ENCODE measurements at regions not wholly inside any gene's neighbourhood (a gene's known extent, or its start where the extent isn't known, plus 50 kb on each side); places are given as distances from the start of the nearest gene placed in this dataset.

DNA sequence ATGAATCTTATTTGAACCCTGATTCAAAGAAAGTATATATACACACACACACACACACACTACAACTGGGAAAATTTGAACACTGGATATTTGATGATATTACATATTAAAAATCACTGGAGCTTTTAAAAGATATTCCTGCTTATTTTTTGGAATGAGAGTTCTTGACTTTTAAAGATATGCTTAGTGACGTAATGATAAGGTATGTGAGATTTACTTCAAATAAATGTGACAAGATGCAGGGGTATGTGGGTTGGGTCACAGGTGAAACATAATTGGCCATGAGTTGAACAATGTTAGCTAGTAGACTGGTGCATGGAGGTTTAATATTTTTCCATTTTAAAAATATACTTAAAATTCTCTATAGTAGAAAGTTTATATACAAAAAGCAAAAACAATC, 258.6 kb downstream of the CBLN4 start:
- H3K4me1 Mint-ChIP-seq = no peaks in the 10 kb centered on the region
- Histone ChIP-seq H3K9ac (ENCODE audit: low read length) (no peak overlapping the region), H3K4me2 (replicated peaks; ENCODE audit: low read depth, low read length, poor library complexity, severe bottlenecking) (no peak overlapping the region), H4K20me1 (ENCODE audit: control insufficient read depth, insufficient read depth, low read length, poor library complexity, severe bottlenecking) (no peaks in the 10 kb centered on the region), H3K9me3 (ENCODE audit: control extremely low read depth in 1 of 3, control insufficient read depth in 2 of 3, insufficient read depth in 1 of 3, low read length in 2 of 3) (peaks cover 0 to 5% (median 0%) of the 10 kb centered on the region in 3 donors), H3K4me3 (ENCODE audit: control extremely low read depth in 1 of 5, extremely low read depth in 1 of 5, insufficient read depth in 1 of 5, low read depth in 2 of 5, low read length in 4 of 5) (no peak overlapping the region), H3K36me3 (replicated peaks in 1 of 2; ENCODE audit: control extremely low read depth in 1 of 2, control insufficient read depth in 1 of 2, extremely low read depth in 1 of 2, insufficient read depth in 2 of 2, low read length in 1 of 2) (no peaks in the 10 kb centered on the region), H3K27ac (ENCODE audit: low read length in 2 of 2) (no peak overlapping the region), H3K79me2 (ENCODE audit: control insufficient read depth, insufficient read depth, low read length) (no peaks in the 10 kb centered on the region), H3K4me1 (ENCODE audit: control insufficient read depth in 2 of 2, insufficient read depth in 2 of 2, low read length in 2 of 2) (no peaks in the 10 kb centered on the region), H2AFZ (ENCODE audit: insufficient read depth, low read depth, low read length, poor library complexity, severe bottlenecking) (no peak overlapping the region), H3K27me3 (replicated peaks in 1 of 4; ENCODE audit: control extremely low read depth in 1 of 4, control insufficient read depth in 3 of 4, insufficient read depth in 4 of 4, low read length in 3 of 4) (no peaks in the 10 kb centered on the region)
- no peaks in the 10 kb centered on the region for H3K9me3 Mint-ChIP-seq (ENCODE audit: insufficient read depth)
- no peak for ATAC-seq (ENCODE audit: low read depth)
- H3K27me3 Mint-ChIP-seq = no peaks in the 10 kb centered on the region
- WGBS (ENCODE audit: insufficient coverage) = 100% methylated on average over 1 of the region's 1 CpG
- intact Hi-C loops (cut with micrococcal nuclease) = no loop called here
- no peak overlapping the region for H3K4me3 Mint-ChIP-seq
- ChIA-PET CTCF (no interaction called here), POLR2A (no interaction called here)
- TF ChIP-seq CTCF (IDR thresholded peaks at IDR 0.05) (no peak), EZH2 (IDR thresholded peaks at IDR 0.05; ENCODE audit: borderline replicate concordance, insufficient read depth, low read depth, low read length, poor library complexity, severe bottlenecking) (no peak)
- no peak for DNase-seq
- no peak overlapping the region for H3K27ac Mint-ChIP-seq

- H3K27ac Mint-ChIP-seq = no peak overlapping the region
- Histone ChIP-seq H2AFZ (ENCODE audit: insufficient read depth, low read depth, low read length, poor library complexity, severe bottlenecking) (no peak overlapping the region), H3K9ac (ENCODE audit: low read length) (no peak overlapping the region), H4K20me1 (ENCODE audit: control insufficient read depth, insufficient read depth, low read length, poor library complexity, severe bottlenecking) (no peaks in the 10 kb centered on the region), H3K27me3 (replicated peaks in 1 of 4; ENCODE audit: control extremely low read depth in 1 of 4, control insufficient read depth in 3 of 4, insufficient read depth in 4 of 4, low read length in 3 of 4) (no peaks in the 10 kb centered on the region), H3K79me2 (ENCODE audit: control insufficient read depth, insufficient read depth, low read length) (no peaks in the 10 kb centered on the region), H3K27ac (ENCODE audit: low read length in 2 of 2) (no peak overlapping the region), H3K36me3 (replicated peaks in 1 of 2; ENCODE audit: control extremely low read depth in 1 of 2, control insufficient read depth in 1 of 2, extremely low read depth in 1 of 2, insufficient read depth in 2 of 2, low read length in 1 of 2) (no peaks in the 10 kb centered on the region), H3K4me1 (ENCODE audit: control insufficient read depth in 2 of 2, insufficient read depth in 2 of 2, low read length in 2 of 2) (no peaks in the 10 kb centered on the region), H3K4me2 (replicated peaks; ENCODE audit: low read depth, low read length, poor library complexity, severe bottlenecking) (no peak overlapping the region), H3K9me3 (ENCODE audit: control extremely low read depth in 1 of 3, control insufficient read depth in 2 of 3, insufficient read depth in 1 of 3, low read length in 2 of 3) (peaks cover 0 to 5% (median 0%) of the 10 kb centered on the region in 3 donors), H3K4me3 (ENCODE audit: control extremely low read depth in 1 of 5, extremely low read depth in 1 of 5, insufficient read depth in 1 of 5, low read depth in 2 of 5, low read length in 4 of 5) (no peak overlapping the region)
- intact Hi-C loops (cut with micrococcal nuclease) = no loop called here
- no CpG with 5 or more reads among the region's 1 CpG for WGBS (ENCODE audit: insufficient coverage)
- no peaks in the 10 kb centered on the region for H3K9me3 Mint-ChIP-seq (ENCODE audit: insufficient read depth)
- DNase-seq (no peak), ATAC-seq (ENCODE audit: low read depth) (no peak)
- H3K4me1 Mint-ChIP-seq = no peaks in the 10 kb centered on the region
- no peaks in the 10 kb centered on the region for H3K27me3 Mint-ChIP-seq
- no peak for TF ChIP-seq EZH2 (IDR thresholded peaks at IDR 0.05; ENCODE audit: borderline replicate concordance, insufficient read depth, low read depth, low read length, poor library complexity, severe bottlenecking)
- TF ChIP-seq CTCF (IDR thresholded peaks at IDR 0.05) = no peak
- CTCF ChIA-PET = no interaction called here
- POLR2A ChIA-PET = no interaction called here
- no peak overlapping the region for H3K4me3 Mint-ChIP-seq
These were observed 259.5 kb downstream of the CBLN4 start for GRCh38 chr20:55745840-55746239.
